Caco-2 (cell line): ENCODE measurements at regions not wholly inside any gene's neighbourhood (a gene's known extent, or its start where the extent isn't known, plus 50 kb on each side); places are given as distances from the start of the nearest gene placed in this dataset.

Source experiments
- BruUV-seq: library from RNA; stranded (reverse); fragments of 400-500 nt; replicated peaks from 2 replicates; lab custom pipeline; 2021; lab: Mats Ljungman, UMichigan
- CTCF ChIA-PET: fragments of 300-600 bp; sonication (Branson Sonifier 250); formaldehyde crosslinking; loops from one replicate; lab custom pipeline; 2022; ENCODE audit warnings: antibody characterized with exemption; lab: Charles Lee
- POLR2A ChIA-PET: fragments of 300-600 bp; sonication (Branson Sonifier 250); formaldehyde crosslinking; loops from one replicate; lab custom pipeline; 2022; ENCODE audit warnings: antibody characterized with exemption; lab: Charles Lee
- DNase-seq, 2 experiments: peaks; one replicate each; pipeline versions ENCODE4 v3.0.0 to v3.0.0-alpha.2; 2020 to 2022
- H3K27me3 ChIP-seq: replicated peaks from 2 replicates; pipeline ENCODE4 v1.6.0; 2011; ENCODE audit warnings: low read length; ENCODE audit not compliant: control insufficient read depth, insufficient read depth
- H3K36me3 ChIP-seq: 2 replicates; pipeline ENCODE4 v1.5.1; 2011; ENCODE audit warnings: low read length; ENCODE audit not compliant: control insufficient read depth, insufficient read depth
- H3K4me1 ChIP-seq: fragments of 250-450 bp; sonication (Bioruptor Pico); 2 replicates; pipeline ENCODE4 v1.5.1; 2020; ENCODE audit warnings: mild to moderate bottlenecking
- H3K4me3 ChIP-seq: 2 replicates; pipeline ENCODE4 v1.5.1; 2011; ENCODE audit warnings: low read depth, mild to moderate bottlenecking, control low read depth, low read length
- H3K9me3 ChIP-seq: fragments of 250-450 bp; sonication (Bioruptor Pico); 2 replicates; pipeline ENCODE4 v1.5.1; 2020; ENCODE audit warnings: mild to moderate bottlenecking, moderate library complexity
- H3K27ac Mint-ChIP-seq: one replicate; pipeline ENCODE4 v1.8.0; 2022; ENCODE audit warnings: mixed read lengths; ENCODE audit not compliant: unreplicated experiment
- H3K27me3 Mint-ChIP-seq: one replicate; pipeline ENCODE4 v1.8.0; 2022; ENCODE audit warnings: mixed read lengths; ENCODE audit not compliant: insufficient read depth, unreplicated experiment
- H3K36me3 Mint-ChIP-seq: one replicate; pipeline ENCODE4 v1.8.0; 2022; ENCODE audit warnings: mild to moderate bottlenecking, mixed read lengths; ENCODE audit not compliant: insufficient read depth, unreplicated experiment
- H3K4me1 Mint-ChIP-seq: one replicate; pipeline ENCODE4 v1.8.0; 2022; ENCODE audit warnings: low read depth, mixed read lengths; ENCODE audit not compliant: unreplicated experiment
- H3K4me3 Mint-ChIP-seq: one replicate; pipeline ENCODE4 v1.8.0; 2022; ENCODE audit warnings: mild to moderate bottlenecking, moderate library complexity, mixed read lengths; ENCODE audit not compliant: unreplicated experiment
- H3K9me3 Mint-ChIP-seq: one replicate; pipeline ENCODE4 v1.8.0; 2022; ENCODE audit warnings: mixed read lengths; ENCODE audit not compliant: unreplicated experiment
- CTCF ChIP-seq, 2 experiments: fragments of 200-600 bp in 1 of 2; IDR thresholded peaks; 1 replicate in 1 of 2; 2 replicates in 1 of 2; pipeline versions ENCODE4 v1.5.1 to v1.8.0; 2011 to 2022; ENCODE audit warnings: antibody characterized with exemption in 1 of 2, control low read depth in 1 of 2, inconsistent platforms in 1 of 2, low read depth in 1 of 2, low read length in 1 of 2, mild to moderate bottlenecking in 1 of 2, moderate library complexity in 1 of 2; ENCODE audit not compliant: insufficient read depth in 1 of 2, severe bottlenecking in 1 of 2, unreplicated experiment in 1 of 2
- intact Hi-C: fragments of 100-400 bp; cut with micrococcal nuclease; formaldehyde crosslinking; loops from one replicate; pipeline ENCODE4 v1.10.0; 2022; ENCODE audit not compliant: unreplicated experiment

- no peaks in the 10 kb centered on the region for H3K9me3 Mint-ChIP-seq
- no peak for DNase-seq
- H3K27ac Mint-ChIP-seq = no peak overlapping the region
- H3K9me3 ChIP-seq = no peaks in the 10 kb centered on the region
- H3K4me3 Mint-ChIP-seq = no peak overlapping the region
- H3K27me3 Mint-ChIP-seq = peaks cover 4% of the 10 kb centered on the region
- no peak for TF ChIP-seq CTCF (IDR thresholded peaks at IDR 0.05; ENCODE audit: insufficient read depth in 1 of 2, low read depth in 1 of 2, low read length in 1 of 2, severe bottlenecking in 1 of 2, unreplicated experiment in 1 of 2)
- no peaks in the 10 kb centered on the region for H3K4me1 Mint-ChIP-seq
- H3K27me3 ChIP-seq = no peaks in the 10 kb centered on the region
- no peaks in the 10 kb centered on the region for H3K4me1 ChIP-seq
- H3K4me3 ChIP-seq = no peak overlapping the region
- intact Hi-C loops = no loop called here
- no peaks in the 10 kb centered on the region for H3K36me3 ChIP-seq
- POLR2A ChIA-PET = no interaction called here
- CTCF ChIA-PET = no interaction called here
- no peaks in the 10 kb centered on the region for H3K36me3 Mint-ChIP-seq
- BruUV-seq = no TSS peak
Measured at GRCh38 chr3:28012830-28013229, 228.6 kb upstream of the CMC1 start.

DNA sequence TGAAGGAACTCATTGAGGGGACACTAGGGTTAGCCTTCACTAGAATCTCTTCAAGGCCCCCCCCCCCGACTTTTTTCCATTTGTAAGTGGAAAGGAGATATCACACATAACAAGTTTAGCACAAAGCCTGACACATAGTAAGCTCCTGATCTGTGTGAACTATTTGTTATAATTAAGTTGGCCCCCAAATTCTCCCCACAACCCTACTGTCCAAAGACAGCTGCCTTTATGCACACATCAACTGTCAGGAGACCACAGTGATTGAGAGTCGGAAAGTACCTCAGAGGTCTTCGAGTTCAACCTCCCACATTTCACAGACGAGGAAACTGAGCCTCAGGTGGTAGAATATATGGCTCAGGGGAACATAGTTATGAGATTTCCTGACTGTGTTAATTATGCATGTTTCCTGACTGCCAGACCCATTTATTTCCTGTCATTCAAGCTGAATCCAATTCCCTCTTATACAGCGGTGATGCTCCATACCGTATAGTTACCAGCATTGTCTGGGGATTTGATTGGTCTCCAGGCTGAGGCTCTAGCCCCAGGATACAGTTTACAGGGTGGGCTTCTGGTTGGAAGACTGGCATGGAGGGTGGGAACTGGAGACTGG is 227.4 kb upstream of the CMC1 start:
- Mint-ChIP-seq H3K36me3 (no peaks in the 10 kb centered on the region), H3K9me3 (no peaks in the 10 kb centered on the region), H3K27me3 (peaks cover 4% of the 10 kb centered on the region), H3K4me3 (no peak overlapping the region), H3K4me1 (no peaks in the 10 kb centered on the region), H3K27ac (no peak overlapping the region)
- DNase-seq = no peak
- no peaks in the 10 kb centered on the region for H3K36me3 ChIP-seq
- CTCF ChIA-PET = no interaction called here
- no peak for TF ChIP-seq CTCF (IDR thresholded peaks at IDR 0.05; ENCODE audit: insufficient read depth in 1 of 2, low read depth in 1 of 2, low read length in 1 of 2, severe bottlenecking in 1 of 2, unreplicated experiment in 1 of 2)
- POLR2A ChIA-PET = no interaction called here
- intact Hi-C loops = no loop called here
- no peaks in the 10 kb centered on the region for H3K4me1 ChIP-seq
- H3K27me3 ChIP-seq = no peaks in the 10 kb centered on the region
- H3K9me3 ChIP-seq = no peaks in the 10 kb centered on the region
- H3K4me3 ChIP-seq = no peak overlapping the region
- no TSS peak for BruUV-seq

DNA sequence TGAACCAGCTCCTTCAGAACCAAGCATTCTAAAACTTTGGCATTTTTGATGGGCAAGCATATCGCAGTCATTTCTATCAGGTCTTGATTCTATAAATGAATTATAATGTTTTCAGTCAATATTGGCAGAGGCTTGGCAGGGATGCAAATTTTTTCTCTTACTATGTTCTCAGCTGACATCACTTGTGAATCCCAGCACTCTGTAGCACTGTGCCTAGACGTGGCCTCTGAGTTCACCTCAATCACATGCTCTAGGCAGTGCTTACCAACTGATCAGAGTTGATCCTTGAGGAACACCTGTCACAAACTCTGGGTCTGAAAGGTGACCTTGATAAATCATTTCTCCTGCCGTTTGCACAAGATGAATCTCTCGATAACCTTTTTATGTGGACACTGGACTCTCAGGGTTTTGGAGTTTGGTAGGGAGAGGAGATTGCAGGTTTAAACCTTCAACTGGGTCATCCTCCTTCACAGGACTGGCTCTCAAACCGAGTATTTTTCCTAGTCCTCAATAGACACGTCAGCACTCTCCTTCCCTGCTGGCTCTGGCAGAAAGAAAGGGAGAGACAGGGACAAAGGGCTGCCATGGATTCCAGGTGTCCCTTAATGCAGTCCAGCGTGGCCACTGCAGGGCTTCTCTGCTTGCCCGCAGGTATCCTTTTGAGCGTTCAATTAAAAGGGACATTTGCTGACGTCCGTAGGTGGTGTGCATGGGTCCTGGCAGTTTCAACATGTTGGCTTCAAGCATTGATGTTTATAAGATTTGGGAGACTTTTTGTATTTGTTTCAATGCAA is 222.3 kb upstream of the CMC1 start:
- Histone ChIP-seq H3K9me3 (no peaks in the 10 kb centered on the region), H3K4me3 (no peak overlapping the region), H3K4me1 (no peaks in the 10 kb centered on the region), H3K36me3 (no peaks in the 10 kb centered on the region), H3K27me3 (no peaks in the 10 kb centered on the region)
- no peak overlapping the region for H3K4me3 Mint-ChIP-seq
- no peak for DNase-seq
- no peak for TF ChIP-seq CTCF (IDR thresholded peaks at IDR 0.05; ENCODE audit: insufficient read depth in 1 of 2, low read depth in 1 of 2, low read length in 1 of 2, severe bottlenecking in 1 of 2, unreplicated experiment in 1 of 2)
- POLR2A ChIA-PET = no interaction called here
- H3K36me3 Mint-ChIP-seq = no peaks in the 10 kb centered on the region
- no peaks in the 10 kb centered on the region for H3K9me3 Mint-ChIP-seq
- CTCF ChIA-PET = no interaction called here
- H3K27ac Mint-ChIP-seq = no peak overlapping the region
- intact Hi-C loops = no loop called here
- H3K4me1 Mint-ChIP-seq = no peaks in the 10 kb centered on the region
- BruUV-seq = no TSS peak
- peaks cover 4% of the 10 kb centered on the region for H3K27me3 Mint-ChIP-seq
